OCI-LY3 (cell line): ENCODE measurements at regions not wholly inside any gene's neighbourhood (a gene's known extent, or its start where the extent isn't known, plus 50 kb on each side); places are given as distances from the start of the nearest gene placed in this dataset.

ENCODE experiments used
- CTCF ChIP-seq: fragments of 200-600, 300-600 bp; sonication (generic); IDR thresholded peaks from 2 replicates; pipeline ENCODE4 v1.5.1; 2014; ENCODE audit warnings: antibody characterized with exemption, low read length, low read depth
- EZH2phosphoT487 ChIP-seq: fragments of 200-600 bp; shearing (Covaris generic); IDR thresholded peaks from 2 replicates; pipeline ENCODE4 v1.6.1; 2018; ENCODE audit warnings: antibody characterized with exemption, mixed run types, low read depth

GRCh38 chr6:115363379-115363778 lies 697.3 kb downstream of the FRK start:
- TF ChIP-seq CTCF (no peak), EZH2phosphoT487 (no peak)
